Left colon (tissue), 2 donors: ENCODE measurements at regions not wholly inside any gene's neighbourhood (a gene's known extent, or its start where the extent isn't known, plus 50 kb on each side); places are given as distances from the start of the nearest gene placed in this dataset.
"Not testable (repeated sequence)": the region's sequence is repeated elsewhere in the genome, so short reads cannot be mapped to it uniquely, and the experiment has no call there.

Source experiments
- ATAC-seq: fragments of 200-7000 bp; cut with Tn5 transposase; one replicate; pipeline ENCODE4 v1.9.1; 2020; ENCODE audit warnings: mild to moderate bottlenecking, moderate library complexity
- DNase-seq, 2 donors: peaks; one replicate each; pipeline ENCODE4 v3.0.0-alpha.2; 2020
- intact Hi-C, 2 donors: fragments of 100-400 bp; cut with DNase I in 1 of 2; cut with micrococcal nuclease in 1 of 2; formaldehyde crosslinking; loops; one replicate each; pipeline versions ENCODE4 v1.11.2 to v1.14.0; 2022; cut with DNase I, micrococcal nuclease
- donor health status: DM: no; HTN: no; CAD: no.
- donor health status: DM: yes; HTN: yes; CAD: no.

GRCh38 chr10:108592956-108593355 is 1330.4 kb downstream of the XPNPEP1 start:
- ATAC-seq, result no peak
- no peak for DNase-seq
- intact Hi-C loops, result no loop called here

- no peak for DNase-seq
- no peak for ATAC-seq
- intact Hi-C loops, result no loop called here
These were observed 1331.9 kb downstream of the XPNPEP1 start for GRCh38 chr10:108591417-108591816.

GRCh38 chr10:108586424-108586823 is 1336.9 kb downstream of the XPNPEP1 start:
- DNase-seq (no peak), ATAC-seq (no peak)
- intact Hi-C loops, result no loop called here

GRCh38 chr10:108583877-108584276 is 1339.4 kb downstream of the XPNPEP1 start:
- intact Hi-C loops, result no loop called here
- DNase-seq (no peak), ATAC-seq (no peak)

GRCh38 chr10:108582888-108583287 is 1340.4 kb downstream of the XPNPEP1 start:
- no peak for DNase-seq
- no peak for ATAC-seq
- intact Hi-C loops, result no loop called here

- intact Hi-C loops, result no loop called here
- DNase-seq (no peak), ATAC-seq (no peak)
These were observed 1340.9 kb downstream of the XPNPEP1 start for GRCh38 chr10:108582387-108582786.

- DNase-seq (no peak), ATAC-seq (no peak)
- intact Hi-C loops, result no loop called here
These were observed 1345.1 kb downstream of the XPNPEP1 start for GRCh38 chr10:108578258-108578657.

GRCh38 chr10:108574233-108574632 is 1349.1 kb downstream of the XPNPEP1 start:
- intact Hi-C loops, result no loop called here
- ATAC-seq, result no peak
- no peak for DNase-seq

- ATAC-seq, result no peak
- DNase-seq, result no peak
- intact Hi-C loops, result no loop called here
These were observed 1354.5 kb downstream of the XPNPEP1 start for GRCh38 chr10:108568824-108569223.

GRCh38 chr10:108567899-108568752 is 1355.2 kb downstream of the XPNPEP1 start:
- DNase-seq (no peak), ATAC-seq (no peak)
- intact Hi-C loops, result no loop called here

- no peak for ATAC-seq
- DNase-seq, result no peak
- intact Hi-C loops, result no loop called here
These were observed 1356.8 kb downstream of the XPNPEP1 start for GRCh38 chr10:108566316-108567107.

- ATAC-seq, result no peak
- intact Hi-C loops, result no loop called here
- no peak for DNase-seq
These were observed 1361.2 kb downstream of the XPNPEP1 start for GRCh38 chr10:108562105-108562504.

GRCh38 chr10:108561649-108562048 is 1361.7 kb downstream of the XPNPEP1 start:
- intact Hi-C loops, result no loop called here
- DNase-seq (no peak), ATAC-seq (no peak)

GRCh38 chr10:108560488-108560887 is 1362.8 kb downstream of the XPNPEP1 start:
- intact Hi-C loops, result no loop called here
- ATAC-seq, result no peak

GRCh38 chr10:108556186-108556585 is 1367.1 kb downstream of the XPNPEP1 start:
- intact Hi-C loops, result no loop called here
- DNase-seq (no peak), ATAC-seq (no peak)

More at GRCh38 chr10:108560488-108560887, 1362.8 kb downstream of the XPNPEP1 start:
- DNase-seq, result no peak

GRCh38 chr10:108545921-108546320 is 1377.4 kb downstream of the XPNPEP1 start:
- ATAC-seq (no peak), DNase-seq (no peak)
- intact Hi-C loops, result no loop called here

- intact Hi-C loops, result no loop called here
- ATAC-seq, result peak; percentile 75
- DNase-seq, result peak; percentile 34 to 65
These were observed 1378.7 kb downstream of the XPNPEP1 start for GRCh38 chr10:108544500-108545120.

GRCh38 chr10:108533551-108533950 is 1369.0 kb upstream of the SORCS1 start:
- ATAC-seq, intact Hi-C loops, DNase-seq: not testable (repeated sequence)

GRCh38 chr10:108523016-108523800 is 1358.7 kb upstream of the SORCS1 start:
- DNase-seq (no peak), ATAC-seq (no peak)
- intact Hi-C loops, result no loop called here
